ENCODE measurements at regions not wholly inside any gene's neighbourhood (a gene's known extent, or its start where the extent isn't known, plus 50 kb on each side); places are given as distances from the start of the nearest gene placed in this dataset.

- 18 to 81% methylated on average over 4 to 48 of the region's 97 CpGs for WGBS, 2 donors (ENCODE audit: low coverage in 1 of 2)
- H3K9me3 ChIP-seq: no peaks in the 10 kb centered on the region
- intact Hi-C loops (cut with DNase I; ENCODE audit: low total_unique reads) (loop anchor here (5.0 to 10.0 kb wide), 2 partner anchors 113 to 325 kb away; no protein-coding TSS in a partner anchor), in situ Hi-C loops (cut with MboI; ENCODE audit: low pct_ligation_motif_present in 1 of 4, low pct_unique_long_range_greater_than_20kb in 1 of 4, low sequenced_read_pairs in 3 of 4) (no loop called here)
- H3K4me3 ChIP-seq: peak overlapping the region; percentile 63 to 94 (median 77)
- no peak for TF ChIP-seq EP300 (IDR thresholded peaks at IDR 0.05; ENCODE audit: low read depth)
- TF ChIP-seq POLR2A (IDR thresholded peaks at IDR 0.05): no peak
- TF ChIP-seq POLR2AphosphoS5 (IDR thresholded peaks at IDR 0.05): peak in 1 of 3 donors; percentile 7
- no peak for TF ChIP-seq CTCF (IDR thresholded peaks at IDR 0.05)
- peak; percentile 95 for DNase-seq
- H3K27ac ChIP-seq: peak overlapping the region; percentile 87 to 98 (median 91)
- no peaks in the 10 kb centered on the region for H3K36me3 ChIP-seq
- H3K4me1 ChIP-seq: peaks cover 0 to 58% (median 21%) of the 10 kb centered on the region in 4 donors
- no peaks in the 10 kb centered on the region for H3K27me3 ChIP-seq
These were observed 400.9 kb downstream of the SHQ1 start for GRCh38 chr3:72447059-72447946.

DNA sequence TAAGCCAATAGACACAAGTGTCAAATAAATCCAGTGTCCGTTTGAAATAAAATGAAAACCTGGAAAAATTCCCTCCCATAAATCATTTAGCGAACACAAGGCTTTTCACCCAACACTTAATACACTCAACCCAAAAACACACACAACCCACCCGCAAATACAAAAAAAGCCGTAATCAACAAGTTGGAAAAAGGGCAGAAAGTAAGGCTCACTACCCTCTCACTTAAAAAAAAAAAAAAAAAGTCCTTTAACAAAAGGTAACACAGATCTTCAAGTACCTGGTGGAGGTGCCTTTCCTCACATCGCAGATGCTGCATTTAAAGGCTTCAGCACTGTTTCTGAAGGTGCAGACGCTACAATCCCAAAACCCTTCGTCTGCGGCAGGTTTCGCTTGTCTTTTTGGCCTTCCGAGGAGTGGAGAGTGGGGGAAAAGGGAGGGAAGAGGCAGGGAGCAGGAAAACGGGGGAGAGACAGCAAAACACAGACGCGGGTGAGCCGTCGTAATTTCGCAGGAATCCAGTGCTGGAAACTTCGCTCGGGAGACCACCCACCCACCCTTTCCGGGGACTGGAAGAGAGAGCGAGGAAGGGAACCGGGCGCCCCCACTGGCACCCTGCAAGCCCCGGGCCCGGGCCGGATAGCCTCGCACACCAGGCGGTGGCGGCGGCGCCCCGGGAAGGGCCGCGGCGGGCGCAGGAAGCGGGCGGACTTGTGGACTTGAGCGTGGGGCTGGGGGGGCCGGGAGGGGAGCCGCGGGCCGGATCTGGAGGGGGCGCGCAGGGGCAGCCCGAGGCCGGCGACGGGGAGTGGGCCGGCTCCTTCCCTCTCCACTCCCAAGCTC is 401.8 kb downstream of the SHQ1 start, which contains the start of gene RYBP:
RYBP (minus strand) TSS at position 404 of the 841 bp plus-strand sequence.
- Histone ChIP-seq H3K27me3 (no peaks in the 10 kb centered on the region), H3K4me1 (peaks cover 3 to 58% (median 23%) of the 10 kb centered on the region in 4 donors), H3K36me3 (no peaks in the 10 kb centered on the region), H3K9me3 (no peaks in the 10 kb centered on the region), H3K4me3 (peak within 1 kb of the TSS; percentile 63 to 94 (median 77)), H3K27ac (peak within 1 kb of the TSS; percentile 87 to 98 (median 91))
- TF ChIP-seq CTCF (IDR thresholded peaks at IDR 0.05): peak in 2 of 5 experiments; percentile 5 to 17
- TF ChIP-seq EP300 (IDR thresholded peaks at IDR 0.05; ENCODE audit: low read depth): no peak
- peak; percentile 48 for TF ChIP-seq POLR2A (IDR thresholded peaks at IDR 0.05)
- peak in 1 of 3 donors; percentile 18 for TF ChIP-seq POLR2AphosphoS5 (IDR thresholded peaks at IDR 0.05)
- intact Hi-C loops (cut with DNase I; ENCODE audit: low total_unique reads) (loop anchor here (5.0 to 10.0 kb wide), 2 partner anchors 112 to 324 kb away; no protein-coding TSS in a partner anchor), in situ Hi-C loops (cut with MboI; ENCODE audit: low pct_ligation_motif_present in 1 of 4, low pct_unique_long_range_greater_than_20kb in 1 of 4, low sequenced_read_pairs in 3 of 4) (no loop called here)
- 0 to 2% methylated on average over 17 to 22 of the region's 49 CpGs for WGBS, 2 donors (ENCODE audit: low coverage in 1 of 2)
- DNase-seq: no peak

- WGBS, 2 donors (ENCODE audit: low coverage in 1 of 2): 4 to 6% methylated on average over 2 to 4 of the region's 4 CpGs
- in situ Hi-C loops (cut with MboI; ENCODE audit: low pct_ligation_motif_present in 1 of 4, low pct_unique_long_range_greater_than_20kb in 1 of 4, low sequenced_read_pairs in 3 of 4): no loop called here
- peak overlapping the region; percentile 87 to 98 (median 91) for H3K27ac ChIP-seq
- no peaks in the 10 kb centered on the region for H3K27me3 ChIP-seq
- DNase-seq: no peak
- no peak for TF ChIP-seq POLR2AphosphoS5 (IDR thresholded peaks at IDR 0.05)
- TF ChIP-seq CTCF (IDR thresholded peaks at IDR 0.05): no peak
- no peak for TF ChIP-seq EP300 (IDR thresholded peaks at IDR 0.05; ENCODE audit: low read depth)
- no peak for TF ChIP-seq POLR2A (IDR thresholded peaks at IDR 0.05)
- no peaks in the 10 kb centered on the region for H3K9me3 ChIP-seq
- intact Hi-C loops (cut with DNase I; ENCODE audit: low total_unique reads): loop anchor here (5.0 to 10.0 kb wide), 2 partner anchors 111 to 324 kb away; no protein-coding TSS in a partner anchor
- H3K4me1 ChIP-seq: peaks cover 3 to 58% (median 23%) of the 10 kb centered on the region in 4 donors
- no peaks in the 10 kb centered on the region for H3K36me3 ChIP-seq
- peak overlapping the region; percentile 63 to 94 (median 77) for H3K4me3 ChIP-seq
These were observed 402.4 kb downstream of the SHQ1 start for GRCh38 chr3:72445827-72446217.

Measured in transverse colon (tissue), 4 donors.